BLaER1 treated with 17β-estradiol and CSF1 and Interleukin-3, amounts not matched to agents 10 nM and 100 nM (cell line): ENCODE measurements at regions not wholly inside any gene's neighbourhood (a gene's known extent, or its start where the extent isn't known, plus 50 kb on each side); places are given as distances from the start of the nearest gene placed in this dataset.
"Not testable (repeated sequence)": the region's sequence is repeated elsewhere in the genome, so short reads cannot be mapped to it uniquely, and the experiment has no call there.

Experiments
- H3K27ac ChIP-seq, 11 experiments: shearing (Covaris generic); formaldehyde crosslinking; 2 replicates each; pipeline ENCODE4 v1.8.1; 2022
- H3K27me3 ChIP-seq, 11 experiments: shearing (Covaris generic); formaldehyde crosslinking; 2 replicates each; pipeline ENCODE4 v1.8.1; 2022
- H3K36me3 ChIP-seq, 11 experiments: shearing (Covaris generic); formaldehyde crosslinking; 2 replicates each; pipeline ENCODE4 v1.8.1; 2022
- H3K4me1 ChIP-seq, 10 experiments: shearing (Covaris generic); formaldehyde crosslinking; 2 replicates each; pipeline ENCODE4 v1.8.1; 2022
- H3K4me2 ChIP-seq, 11 experiments: shearing (Covaris generic); formaldehyde crosslinking; 2 replicates each; pipeline ENCODE4 v1.8.1; 2022
- H3K4me3 ChIP-seq, 10 experiments: shearing (Covaris generic); formaldehyde crosslinking; 2 replicates each; pipeline ENCODE4 v1.8.1; 2022
- H3K9ac ChIP-seq, 11 experiments: shearing (Covaris generic); formaldehyde crosslinking; 2 replicates each; pipeline ENCODE4 v1.8.1; 2022
- H3K9me3 ChIP-seq, 11 experiments: shearing (Covaris generic); formaldehyde crosslinking; replicated peaks in 1 of 11; 2 replicates each; pipeline ENCODE4 v1.8.1; 2022
- H4K20me1 ChIP-seq, 11 experiments: shearing (Covaris generic); formaldehyde crosslinking; 2 replicates each; pipeline ENCODE4 v1.8.1; 2022
- Cebpa-rat ChIP-seq, 11 experiments: shearing (Covaris generic); IDR thresholded peaks; 2 replicates each; pipeline ENCODE4 v1.8.1; 2022

DNA sequence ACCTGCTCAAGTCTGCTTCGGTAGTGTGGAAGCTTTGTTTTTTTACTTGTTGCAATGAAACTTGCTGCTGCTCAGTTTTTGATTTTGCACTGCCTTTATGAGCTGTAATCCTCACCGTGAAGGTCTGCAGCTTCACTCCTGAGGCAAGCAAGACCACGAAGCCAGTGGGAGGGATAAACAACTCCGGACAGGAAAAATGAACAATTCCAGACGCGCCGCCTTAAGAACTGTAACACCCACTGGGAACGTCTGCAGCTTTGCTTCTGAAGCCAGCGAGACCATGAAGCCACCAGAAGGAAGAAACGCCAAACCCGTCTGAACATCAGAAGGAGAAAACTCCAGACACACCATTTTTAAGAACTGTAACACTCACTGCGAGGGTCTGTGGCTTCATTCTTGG is 245.7 kb upstream of the REG3G start:
- Histone ChIP-seq H3K27me3 (no peaks in the 10 kb centered on the region), H3K27ac (no peak overlapping the region), H3K4me1 (no peaks in the 10 kb centered on the region), H4K20me1 (no peaks in the 10 kb centered on the region), H3K9ac (no peak overlapping the region), H3K4me3 (no peak overlapping the region), H3K9me3 (peaks cover 11 to 18% (median 15%) of the 10 kb centered on the region in 11 experiments), H3K36me3 (no peaks in the 10 kb centered on the region), H3K4me2 (no peak overlapping the region)
- TF ChIP-seq Cebpa-rat (IDR thresholded peaks at IDR 0.05), result no peak

DNA sequence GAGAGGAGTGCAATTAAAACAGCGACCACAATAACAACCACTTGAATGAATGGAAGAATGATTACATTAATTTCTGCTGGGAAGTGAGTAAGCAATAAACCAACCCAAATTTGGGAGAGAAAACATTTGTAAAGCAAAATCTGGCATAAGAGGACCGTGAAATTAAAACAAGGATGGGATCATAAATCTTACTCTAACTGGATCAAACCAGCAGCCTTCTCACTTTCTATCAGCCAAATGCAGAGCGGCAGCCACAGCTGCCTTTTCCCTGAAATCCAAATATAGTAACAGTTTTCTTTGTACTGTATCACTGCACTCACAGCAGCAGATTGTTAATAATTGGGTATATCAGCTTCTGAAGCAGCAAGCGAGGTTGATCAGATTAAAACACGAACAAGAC is 245.2 kb upstream of the REG3G start:
- peaks cover 11 to 18% (median 15%) of the 10 kb centered on the region in 11 experiments for H3K9me3 ChIP-seq
- no peaks in the 10 kb centered on the region for H3K27me3 ChIP-seq
- H3K9ac ChIP-seq, result no peak overlapping the region
- H3K4me1 ChIP-seq, result no peaks in the 10 kb centered on the region
- H3K4me2 ChIP-seq, result no peak overlapping the region
- H3K36me3 ChIP-seq, result no peaks in the 10 kb centered on the region
- no peak overlapping the region for H3K27ac ChIP-seq
- no peak overlapping the region for H3K4me3 ChIP-seq
- no peak for TF ChIP-seq Cebpa-rat (IDR thresholded peaks at IDR 0.05)
- H4K20me1 ChIP-seq, result no peaks in the 10 kb centered on the region

DNA sequence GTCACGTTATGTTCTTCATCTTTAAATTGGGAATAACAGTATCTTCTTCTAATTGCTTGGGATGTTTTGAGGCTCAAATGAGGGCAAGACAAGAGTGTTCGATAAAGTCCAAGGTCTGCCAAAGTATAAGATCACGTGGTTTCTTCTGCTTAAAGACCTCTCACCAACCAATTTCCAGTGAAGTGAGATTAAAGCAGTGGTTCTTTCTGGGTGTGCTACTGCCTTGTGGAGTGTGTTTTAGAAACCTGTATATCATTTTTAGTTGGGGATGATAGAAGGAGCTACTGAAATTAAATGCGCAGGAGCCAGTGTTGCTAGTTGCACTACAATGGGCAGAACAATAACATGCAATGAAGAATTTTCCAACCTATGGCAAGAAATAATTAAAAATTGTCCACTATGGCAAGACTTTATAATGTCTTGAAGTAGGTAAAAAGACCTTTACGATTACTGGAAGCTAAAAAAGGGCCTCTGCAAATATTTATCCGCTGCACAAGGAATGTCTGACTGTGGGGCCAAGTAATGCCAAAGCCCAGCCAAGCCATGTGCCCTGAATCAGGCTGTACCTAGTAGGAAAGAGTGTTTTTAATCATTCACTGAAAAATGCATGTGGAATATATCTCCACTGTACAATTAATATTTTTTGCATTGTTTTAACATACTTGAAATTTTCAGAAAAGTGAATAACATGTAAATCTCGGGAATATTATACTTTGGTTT is 244.5 kb upstream of the REG3G start:
- no peak overlapping the region for H3K4me3 ChIP-seq
- H3K27ac ChIP-seq, result no peak overlapping the region

DNA sequence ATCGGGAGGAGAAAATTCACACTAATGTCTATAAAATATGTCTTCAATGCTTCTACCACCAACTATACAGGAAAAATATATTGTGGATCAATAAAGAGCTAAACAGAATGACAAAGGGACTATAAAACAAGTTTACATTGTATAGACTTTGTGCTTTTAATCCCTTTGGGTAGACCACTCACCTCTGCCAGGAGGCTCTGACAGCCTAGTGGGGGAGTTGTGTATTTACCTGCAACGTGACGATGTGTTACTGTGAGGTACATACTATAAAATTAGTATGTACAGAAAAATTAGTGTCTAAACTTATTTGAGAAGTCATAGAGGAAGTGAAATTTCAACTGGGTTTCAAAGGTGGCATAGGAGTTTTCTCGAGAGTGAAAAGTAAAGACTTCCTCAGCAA is 243.3 kb upstream of the REG3G start:
- Histone ChIP-seq H4K20me1 (no peaks in the 10 kb centered on the region), H3K9ac (no peak overlapping the region), H3K27ac (no peak overlapping the region), H3K27me3 (no peaks in the 10 kb centered on the region), H3K4me1 (no peaks in the 10 kb centered on the region), H3K4me3 (no peak overlapping the region), H3K9me3 (peaks cover 11 to 18% (median 15%) of the 10 kb centered on the region in 11 experiments), H3K4me2 (no peak overlapping the region), H3K36me3 (no peaks in the 10 kb centered on the region)
- no peak for TF ChIP-seq Cebpa-rat (IDR thresholded peaks at IDR 0.05)

More for the DNA sequence above, 244.5 kb upstream of the REG3G start:
- Histone ChIP-seq H3K9me3 (peaks cover 11 to 18% (median 15%) of the 10 kb centered on the region in 11 experiments), H3K4me1 (no peaks in the 10 kb centered on the region), H3K9ac (no peak overlapping the region), H4K20me1 (no peaks in the 10 kb centered on the region), H3K4me2 (no peak overlapping the region), H3K27me3 (no peaks in the 10 kb centered on the region), H3K36me3 (no peaks in the 10 kb centered on the region)
- no peak for TF ChIP-seq Cebpa-rat (IDR thresholded peaks at IDR 0.05)

DNA sequence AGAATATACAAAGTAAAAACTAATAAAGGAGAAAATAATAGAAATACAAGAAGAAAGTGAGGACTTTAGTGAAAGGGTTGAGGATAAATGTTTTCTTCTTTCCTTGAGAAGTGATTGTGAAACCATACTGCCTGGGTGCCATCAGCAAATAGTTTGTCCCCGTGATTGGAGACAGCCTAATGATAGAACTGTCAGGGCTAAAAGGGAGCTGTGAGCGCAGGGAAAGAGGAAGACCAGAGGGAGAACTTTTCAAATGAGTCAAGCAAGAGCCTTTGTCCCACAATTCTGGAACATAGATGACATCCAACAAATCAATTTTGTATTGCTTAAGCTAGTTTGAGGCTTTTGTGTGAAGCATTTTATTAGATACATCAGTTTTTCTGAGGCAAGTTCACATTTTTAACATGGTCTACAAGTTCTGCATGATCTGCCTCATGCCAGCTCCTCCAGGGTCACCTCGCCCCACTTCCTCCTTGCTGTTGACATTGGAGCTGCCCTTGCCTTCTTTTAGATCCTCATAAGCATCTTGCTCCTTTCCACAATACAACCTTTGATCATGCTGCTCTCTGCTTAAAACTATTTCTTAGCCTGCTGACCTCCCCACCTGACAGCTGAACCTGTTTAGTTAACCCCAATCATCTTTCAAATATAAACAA is 213.4 kb upstream of the REG3G start:
- no peaks in the 10 kb centered on the region for H3K9me3 ChIP-seq
- H3K9ac ChIP-seq, result no peak overlapping the region
- TF ChIP-seq Cebpa-rat (IDR thresholded peaks at IDR 0.05), result no peak
- no peak overlapping the region for H3K4me2 ChIP-seq
- H3K4me3 ChIP-seq, result no peak overlapping the region
- H4K20me1 ChIP-seq, result no peaks in the 10 kb centered on the region
- 0 out of 20 replicates have a peak, but pooled peaks cover 0 to 3% (median 0%) of the 10 kb centered on the region in 10 experiments for H3K4me1 ChIP-seq
- no peaks in the 10 kb centered on the region for H3K27me3 ChIP-seq
- H3K27ac ChIP-seq, result no peak overlapping the region
- H3K36me3 ChIP-seq, result no peaks in the 10 kb centered on the region

DNA sequence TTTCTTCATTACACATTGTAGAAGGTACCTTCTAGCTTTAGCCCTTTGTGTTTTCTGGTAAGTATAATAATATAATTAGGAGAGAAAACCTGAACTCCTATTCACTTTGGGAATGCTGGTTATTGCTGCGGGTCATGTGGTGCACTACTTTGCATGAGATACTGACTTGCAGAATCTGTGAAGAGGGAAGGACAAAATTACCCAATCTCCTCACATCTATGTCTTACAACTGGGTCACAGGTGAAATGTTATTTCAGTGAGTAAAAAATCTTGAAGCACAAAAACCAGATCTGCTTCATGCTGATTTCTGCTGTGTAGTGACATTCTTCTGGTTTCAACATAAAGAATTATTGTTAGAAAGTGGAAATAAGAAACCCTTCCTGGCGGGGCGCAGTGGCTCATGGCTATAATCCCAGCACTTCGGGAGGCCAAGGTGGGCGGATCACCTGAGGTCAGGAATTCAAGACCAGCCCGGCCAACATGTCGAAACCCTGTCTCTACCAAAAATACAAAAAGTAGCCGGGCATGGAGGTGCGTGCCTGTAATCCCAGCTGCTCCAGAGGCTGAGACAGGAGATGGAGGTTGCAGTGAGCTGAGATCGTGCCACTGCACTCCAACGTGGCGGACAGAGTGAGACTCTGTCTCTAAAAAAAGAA is 211.0 kb upstream of the REG3G start:
- no peaks in the 10 kb centered on the region for H4K20me1 ChIP-seq
- no peak for TF ChIP-seq Cebpa-rat (IDR thresholded peaks at IDR 0.05)

DNA sequence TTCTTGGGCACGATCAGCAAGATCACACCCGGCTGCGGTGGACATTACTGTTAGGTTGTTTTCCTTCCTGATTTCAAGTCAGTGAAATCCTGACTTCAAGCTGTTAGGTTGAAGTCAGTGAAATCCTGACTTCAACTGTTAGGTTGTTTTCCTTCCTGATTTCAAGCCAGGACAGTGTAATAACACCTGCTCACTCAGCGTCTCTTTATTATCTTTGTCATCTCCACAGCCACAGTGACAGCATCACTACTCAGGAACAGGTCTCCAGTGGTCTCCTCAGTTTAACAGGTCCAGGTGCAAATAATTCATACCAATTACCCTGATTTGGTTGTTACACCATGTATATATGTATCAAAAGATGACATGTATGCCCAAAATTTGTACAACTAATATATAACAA is 208.1 kb upstream of the REG3G start:
- H3K4me3 ChIP-seq, result no peak overlapping the region
- H3K9me3 ChIP-seq, result no peaks in the 10 kb centered on the region
- H3K27me3 ChIP-seq, result no peaks in the 10 kb centered on the region
- H3K4me1 ChIP-seq, result no peaks in the 10 kb centered on the region
- no peaks in the 10 kb centered on the region for H3K36me3 ChIP-seq
- H3K27ac ChIP-seq, result no peak overlapping the region
- TF ChIP-seq Cebpa-rat (IDR thresholded peaks at IDR 0.05), result no peak
- H4K20me1 ChIP-seq, result no peaks in the 10 kb centered on the region
- no peak overlapping the region for H3K4me2 ChIP-seq
- H3K9ac ChIP-seq, result no peak overlapping the region

More for the DNA sequence above, 211.0 kb upstream of the REG3G start:
- Histone ChIP-seq H3K4me3 (no peak overlapping the region), H3K36me3 (no peaks in the 10 kb centered on the region), H3K27ac (no peak overlapping the region), H3K27me3 (no peaks in the 10 kb centered on the region), H3K4me2 (no peak overlapping the region), H3K4me1 (0 out of 20 replicates have a peak, but pooled peaks cover 0 to 3% (median 0%) of the 10 kb centered on the region in 10 experiments), H3K9ac (no peak overlapping the region), H3K9me3 (no peaks in the 10 kb centered on the region)

DNA sequence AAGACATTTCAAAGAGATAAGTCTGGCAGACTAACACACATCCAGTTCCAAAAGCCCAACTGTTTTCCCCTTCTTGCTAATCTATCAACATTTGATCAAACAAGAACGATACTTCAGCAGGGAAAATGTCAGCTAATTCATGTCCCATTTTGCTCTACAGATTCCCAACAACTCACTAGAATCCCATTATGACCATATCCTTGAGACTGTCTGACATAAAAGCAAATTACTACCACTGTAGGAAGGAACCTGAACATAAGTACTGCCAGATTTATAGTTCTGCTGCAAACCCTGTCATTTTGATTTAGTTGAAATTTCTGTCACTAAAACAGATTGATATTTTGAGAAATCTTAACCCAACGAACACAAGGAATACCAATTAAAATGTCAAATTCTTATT is 193.0 kb upstream of the REG3G start:
- Histone ChIP-seq H3K4me2 (no peak overlapping the region), H3K27ac (no peak overlapping the region), H3K27me3 (no peaks in the 10 kb centered on the region), H3K36me3 (no peaks in the 10 kb centered on the region), H3K4me1 (0 out of 20 replicates have a peak, but pooled peaks cover 0 to 4% (median 0%) of the 10 kb centered on the region in 10 experiments), H3K9me3 (no peaks in the 10 kb centered on the region), H3K9ac (no peak overlapping the region), H3K4me3 (no peak overlapping the region), H4K20me1 (no peaks in the 10 kb centered on the region)
- no peak for TF ChIP-seq Cebpa-rat (IDR thresholded peaks at IDR 0.05)

DNA sequence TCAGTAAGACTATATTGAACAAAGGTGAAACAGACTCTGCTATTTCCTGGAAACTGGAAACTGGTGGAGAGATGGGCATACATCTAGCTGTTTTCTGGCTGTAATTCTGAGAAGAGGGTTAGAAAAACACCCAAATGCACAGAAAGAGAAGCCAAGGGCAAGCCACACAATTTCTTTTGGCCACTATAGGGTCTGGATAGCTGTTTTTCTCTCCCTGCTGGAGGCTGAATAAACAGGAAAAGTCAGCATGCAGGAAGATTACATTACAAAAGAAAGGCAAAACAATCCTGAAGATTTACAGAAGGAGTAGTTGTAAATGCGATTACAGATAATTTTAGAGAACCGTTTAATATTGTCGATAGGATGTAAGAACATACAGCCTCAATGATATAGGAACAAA is 186.2 kb upstream of the REG3G start:
- H3K27me3 ChIP-seq, result no peaks in the 10 kb centered on the region
- no peak overlapping the region for H3K27ac ChIP-seq
- H3K4me2 ChIP-seq, result no peak overlapping the region
- no peak overlapping the region for H3K9ac ChIP-seq
- H4K20me1 ChIP-seq, result no peaks in the 10 kb centered on the region
- H3K4me3 ChIP-seq, result no peak overlapping the region
- no peak for TF ChIP-seq Cebpa-rat (IDR thresholded peaks at IDR 0.05)
- no peaks in the 10 kb centered on the region for H3K36me3 ChIP-seq
- H3K4me1 ChIP-seq, result no peaks in the 10 kb centered on the region
- H3K9me3 ChIP-seq, result no peaks in the 10 kb centered on the region

DNA sequence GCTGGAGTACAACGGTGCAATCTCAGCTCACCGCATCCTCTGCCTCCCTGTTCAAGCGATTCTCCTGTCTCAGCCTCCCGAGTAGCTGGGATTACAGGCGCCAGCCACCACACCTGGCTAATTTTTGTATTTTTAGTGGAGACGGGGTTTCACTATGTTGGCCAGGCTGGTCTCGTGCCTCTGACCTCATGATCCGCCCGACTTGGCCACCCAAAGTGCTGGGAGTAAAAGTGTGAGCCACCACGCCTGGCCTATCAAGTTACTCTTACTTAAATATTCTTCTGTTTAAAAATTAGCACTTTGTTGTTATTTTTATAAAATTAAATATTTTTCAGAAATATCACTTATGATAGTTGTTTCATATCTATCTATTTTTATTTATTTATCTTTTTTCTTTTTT is 185.2 kb upstream of the REG3G start:
- H3K4me3 ChIP-seq, H3K9me3 ChIP-seq, H3K27ac ChIP-seq, H3K27me3 ChIP-seq, H3K4me1 ChIP-seq, H3K4me2 ChIP-seq, H3K36me3 ChIP-seq, H3K9ac ChIP-seq, H4K20me1 ChIP-seq: not testable (repeated sequence)
